ENCODE measurements at regions not wholly inside any gene's neighbourhood (a gene's known extent, or its start where the extent isn't known, plus 50 kb on each side); places are given as distances from the start of the nearest gene placed in this dataset.

DNA sequence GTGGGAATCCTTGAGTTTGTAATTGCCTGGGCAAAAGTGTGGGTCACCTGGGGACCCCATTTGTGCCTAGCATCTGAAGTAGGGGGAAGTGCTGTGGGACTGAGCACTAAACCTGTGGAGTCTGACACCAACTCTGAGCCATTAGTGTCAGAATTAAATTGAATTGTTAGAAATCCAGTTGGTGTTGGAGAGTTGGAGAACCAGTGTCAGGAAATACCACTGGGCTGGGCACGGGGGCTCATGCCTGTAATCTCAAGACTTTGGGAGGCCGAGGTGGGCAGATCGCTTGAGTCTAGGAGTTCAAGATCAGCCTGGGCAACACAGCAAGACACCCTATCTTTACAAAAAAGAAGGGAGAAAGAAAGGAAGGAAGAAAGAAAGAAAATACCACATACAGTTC lies 67.5 kb upstream of the BRD7 start:
- no peak overlapping the region for H3K27ac ChIP-seq (ENCODE audit: insufficient read depth, low read depth, low read length)
- no peak overlapping the region for H3K4me3 ChIP-seq (replicated peaks in 1 of 3; ENCODE audit: insufficient read depth in 1 of 3, low read depth in 1 of 3, low read length in 3 of 3)
- no peaks in the 10 kb centered on the region for H4K20me1 ChIP-seq (replicated peaks; ENCODE audit: control insufficient read depth, extremely low read depth, insufficient read depth, low read length)
- FAIRE-seq, result no peak
- no TSS peak for BruUV-seq (replicated peaks)
- H3K79me2 ChIP-seq (ENCODE audit: control insufficient read depth, insufficient read depth, low read length), result no peaks in the 10 kb centered on the region
- no peaks in the 10 kb centered on the region for H3K9me1 ChIP-seq (replicated peaks; ENCODE audit: control insufficient read depth, extremely low read depth, insufficient read depth, low read length)
- ChIA-PET CTCF (no interaction called here), POLR2A (no interaction called here)
- H2AFZ ChIP-seq (ENCODE audit: low read depth, low read length), result no peak overlapping the region
- intact Hi-C loops (cut with micrococcal nuclease) (no loop called here), dilution Hi-C loops (cut with MboI; ENCODE audit: extremely low pct_ligation_motif_present, low sequenced_read_pairs) (no loop called here)
- no peaks in the 10 kb centered on the region for H3K27me3 ChIP-seq (ENCODE audit: control insufficient read depth in 2 of 2, insufficient read depth in 2 of 2, low read length in 2 of 2)
- TF ChIP-seq EZH2 (IDR thresholded peaks at IDR 0.05; ENCODE audit: borderline replicate concordance, low read depth, low read length, severe bottlenecking), result no peak
- H3K36me3 ChIP-seq (ENCODE audit: control insufficient read depth in 2 of 2, extremely low read depth in 1 of 2, insufficient read depth in 2 of 2, low read length in 2 of 2), result no peaks in the 10 kb centered on the region
- DNase-seq (ENCODE audit: low read depth, low spot score), result no peak
- H3K4me2 ChIP-seq (ENCODE audit: insufficient read depth, low read length), result no peak overlapping the region
- H3K9ac ChIP-seq (replicated peaks; ENCODE audit: extremely low read depth, insufficient read depth, low read length), result no peak overlapping the region
- no peaks in the 10 kb centered on the region for H3K9me3 ChIP-seq (replicated peaks; ENCODE audit: control insufficient read depth, insufficient read depth, low read length)
- no peaks in the 10 kb centered on the region for H3K4me1 ChIP-seq (ENCODE audit: control insufficient read depth, extremely low read depth, insufficient read depth, low read length)

DNA sequence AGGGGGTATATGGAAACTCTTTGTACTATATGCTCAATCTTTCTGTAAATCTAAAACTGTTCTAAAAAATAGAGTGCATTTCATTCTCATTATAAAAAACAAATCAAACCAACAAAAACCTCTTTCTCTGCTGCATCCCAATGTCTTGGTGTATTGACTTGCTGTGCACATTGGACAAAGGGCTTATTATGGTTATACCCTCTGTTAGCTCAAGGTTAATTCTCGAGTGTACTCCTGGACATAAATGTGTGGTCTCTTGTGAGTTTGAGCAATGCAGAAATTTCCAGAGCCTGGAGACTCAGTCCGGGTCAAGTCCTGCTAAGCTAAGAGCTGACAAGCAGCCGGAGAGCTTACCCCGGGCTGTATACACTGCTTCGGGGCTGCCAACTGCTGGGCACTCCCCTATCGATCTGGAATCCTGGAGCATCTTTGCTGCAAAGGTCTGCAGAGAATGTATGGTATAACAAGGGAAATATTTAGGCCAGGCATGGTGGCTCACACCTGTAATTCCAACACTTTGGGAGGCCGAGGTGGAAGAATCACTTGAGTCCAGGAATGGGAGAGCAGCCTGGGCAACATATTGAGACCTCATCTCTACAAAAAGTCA lies 66.2 kb upstream of the BRD7 start:
- no peak for DNase-seq (ENCODE audit: low read depth, low spot score)
- no peak overlapping the region for H3K27ac ChIP-seq (ENCODE audit: insufficient read depth, low read depth, low read length)
- no peak overlapping the region for H2AFZ ChIP-seq (ENCODE audit: low read depth, low read length)
- TF ChIP-seq MYC (IDR thresholded peaks at IDR 0.05; ENCODE audit: low read depth, low read length) (no peak), GATA2 (IDR thresholded peaks at IDR 0.05; ENCODE audit: insufficient read depth, insufficient read length, low read depth, low read length) (no peak), POLR2AphosphoS5 (IDR thresholded peaks at IDR 0.05; ENCODE audit: insufficient read depth, low read depth, low read length) (no peak), POLR2A (IDR thresholded peaks at IDR 0.05; ENCODE audit: low read depth, low read length) (no peak), FOS (IDR thresholded peaks at IDR 0.05; ENCODE audit: borderline replicate concordance, insufficient read depth, low read length) (no peak), EZH2 (IDR thresholded peaks at IDR 0.05; ENCODE audit: borderline replicate concordance, low read depth, low read length, severe bottlenecking) (no peak), JUN (IDR thresholded peaks at IDR 0.05; ENCODE audit: borderline replicate concordance, insufficient read depth, insufficient read length, low read depth) (no peak)
- TF ChIP-seq, protein P1, sequence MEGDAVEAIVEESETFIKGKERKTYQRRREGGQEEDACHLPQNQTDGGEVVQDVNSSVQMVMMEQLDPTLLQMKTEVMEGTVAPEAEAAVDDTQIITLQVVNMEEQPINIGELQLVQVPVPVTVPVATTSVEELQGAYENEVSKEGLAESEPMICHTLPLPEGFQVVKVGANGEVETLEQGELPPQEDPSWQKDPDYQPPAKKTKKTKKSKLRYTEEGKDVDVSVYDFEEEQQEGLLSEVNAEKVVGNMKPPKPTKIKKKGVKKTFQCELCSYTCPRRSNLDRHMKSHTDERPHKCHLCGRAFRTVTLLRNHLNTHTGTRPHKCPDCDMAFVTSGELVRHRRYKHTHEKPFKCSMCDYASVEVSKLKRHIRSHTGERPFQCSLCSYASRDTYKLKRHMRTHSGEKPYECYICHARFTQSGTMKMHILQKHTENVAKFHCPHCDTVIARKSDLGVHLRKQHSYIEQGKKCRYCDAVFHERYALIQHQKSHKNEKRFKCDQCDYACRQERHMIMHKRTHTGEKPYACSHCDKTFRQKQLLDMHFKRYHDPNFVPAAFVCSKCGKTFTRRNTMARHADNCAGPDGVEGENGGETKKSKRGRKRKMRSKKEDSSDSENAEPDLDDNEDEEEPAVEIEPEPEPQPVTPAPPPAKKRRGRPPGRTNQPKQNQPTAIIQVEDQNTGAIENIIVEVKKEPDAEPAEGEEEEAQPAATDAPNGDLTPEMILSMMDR (IDR thresholded peaks at IDR 0.05; ENCODE audit: extremely low read depth in 1 of 2, insufficient read depth in 1 of 2, low read depth in 1 of 2, low read length in 2 of 2), result no peak
- TF ChIP-seq, protein P2, sequence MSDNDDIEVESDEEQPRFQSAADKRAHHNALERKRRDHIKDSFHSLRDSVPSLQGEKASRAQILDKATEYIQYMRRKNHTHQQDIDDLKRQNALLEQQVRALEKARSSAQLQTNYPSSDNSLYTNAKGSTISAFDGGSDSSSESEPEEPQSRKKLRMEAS (IDR thresholded peaks at IDR 0.05; ENCODE audit: insufficient read depth, insufficient read length), result no peak
- CTCF ChIA-PET, result no interaction called here
- no peaks in the 10 kb centered on the region for H3K9me1 ChIP-seq (replicated peaks; ENCODE audit: control insufficient read depth, extremely low read depth, insufficient read depth, low read length)
- intact Hi-C loops (cut with micrococcal nuclease), result no loop called here
- H3K4me3 ChIP-seq (replicated peaks in 1 of 3; ENCODE audit: insufficient read depth in 1 of 3, low read depth in 1 of 3, low read length in 3 of 3), result no peak overlapping the region
- POLR2A ChIA-PET, result no interaction called here
- BruUV-seq (replicated peaks), result no TSS peak
- no peak for FAIRE-seq
- no peaks in the 10 kb centered on the region for H3K4me1 ChIP-seq (ENCODE audit: control insufficient read depth, extremely low read depth, insufficient read depth, low read length)
- no peak overlapping the region for H3K4me2 ChIP-seq (ENCODE audit: insufficient read depth, low read length)
- no peak overlapping the region for H3K9ac ChIP-seq (replicated peaks; ENCODE audit: extremely low read depth, insufficient read depth, low read length)
- no peaks in the 10 kb centered on the region for H3K9me3 ChIP-seq (replicated peaks; ENCODE audit: control insufficient read depth, insufficient read depth, low read length)
- no peaks in the 10 kb centered on the region for H3K27me3 ChIP-seq (ENCODE audit: control insufficient read depth in 2 of 2, insufficient read depth in 2 of 2, low read length in 2 of 2)
- dilution Hi-C loops (cut with MboI; ENCODE audit: extremely low pct_ligation_motif_present, low sequenced_read_pairs), result no loop called here
- no peaks in the 10 kb centered on the region for H3K36me3 ChIP-seq (ENCODE audit: control insufficient read depth in 2 of 2, extremely low read depth in 1 of 2, insufficient read depth in 2 of 2, low read length in 2 of 2)
- H4K20me1 ChIP-seq (replicated peaks; ENCODE audit: control insufficient read depth, extremely low read depth, insufficient read depth, low read length), result no peaks in the 10 kb centered on the region
- no peaks in the 10 kb centered on the region for H3K79me2 ChIP-seq (ENCODE audit: control insufficient read depth, insufficient read depth, low read length)
